ENCODE measurements at regions not wholly inside any gene's neighbourhood (a gene's known extent, or its start where the extent isn't known, plus 50 kb on each side); places are given as distances from the start of the nearest gene placed in this dataset.

DNA sequence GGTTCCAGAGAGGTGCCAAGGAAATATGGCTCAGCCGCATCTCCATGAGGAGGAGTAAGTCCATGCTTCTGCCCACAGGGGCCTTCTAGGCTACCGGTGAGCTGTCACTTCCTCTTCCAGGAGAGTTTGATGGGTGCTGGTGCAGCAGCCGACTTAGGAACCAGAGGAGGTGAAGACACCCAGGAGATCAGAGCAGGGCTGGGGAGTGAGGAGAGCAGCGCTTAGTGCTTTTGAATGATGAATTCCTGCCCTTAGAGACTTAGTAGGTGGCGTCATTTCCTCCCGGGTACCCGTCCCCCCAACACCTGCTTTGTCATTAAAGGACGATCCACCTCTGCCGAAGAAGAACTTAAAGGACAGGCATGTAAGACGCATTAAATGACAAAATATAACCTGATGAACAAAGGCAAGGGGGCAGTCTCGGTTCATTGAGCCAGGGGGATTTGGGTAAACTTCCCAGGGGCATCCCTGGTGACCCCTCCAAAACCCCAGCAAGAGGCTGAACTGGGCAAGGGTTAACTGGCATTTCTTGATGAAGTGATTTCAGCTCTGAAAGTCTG is 67.6 kb downstream of the HES1 start:
- Histone ChIP-seq H3K4me3 (peak overlapping the region in 3 of 4 donors; percentile 38 to 50 (median 38)), H3K27me3 (no peaks in the 10 kb centered on the region), H3K4me1 (peaks cover 0 to 11% (median 0%) of the 10 kb centered on the region in 4 donors), H3K9me3 (no peaks in the 10 kb centered on the region), H3K27ac (no peak overlapping the region), H3K36me3 (no peaks in the 10 kb centered on the region)
- TF ChIP-seq CTCF (IDR thresholded peaks at IDR 0.05) (no peak), POLR2A (IDR thresholded peaks at IDR 0.05) (no peak)
- no peak for DNase-seq

DNA sequence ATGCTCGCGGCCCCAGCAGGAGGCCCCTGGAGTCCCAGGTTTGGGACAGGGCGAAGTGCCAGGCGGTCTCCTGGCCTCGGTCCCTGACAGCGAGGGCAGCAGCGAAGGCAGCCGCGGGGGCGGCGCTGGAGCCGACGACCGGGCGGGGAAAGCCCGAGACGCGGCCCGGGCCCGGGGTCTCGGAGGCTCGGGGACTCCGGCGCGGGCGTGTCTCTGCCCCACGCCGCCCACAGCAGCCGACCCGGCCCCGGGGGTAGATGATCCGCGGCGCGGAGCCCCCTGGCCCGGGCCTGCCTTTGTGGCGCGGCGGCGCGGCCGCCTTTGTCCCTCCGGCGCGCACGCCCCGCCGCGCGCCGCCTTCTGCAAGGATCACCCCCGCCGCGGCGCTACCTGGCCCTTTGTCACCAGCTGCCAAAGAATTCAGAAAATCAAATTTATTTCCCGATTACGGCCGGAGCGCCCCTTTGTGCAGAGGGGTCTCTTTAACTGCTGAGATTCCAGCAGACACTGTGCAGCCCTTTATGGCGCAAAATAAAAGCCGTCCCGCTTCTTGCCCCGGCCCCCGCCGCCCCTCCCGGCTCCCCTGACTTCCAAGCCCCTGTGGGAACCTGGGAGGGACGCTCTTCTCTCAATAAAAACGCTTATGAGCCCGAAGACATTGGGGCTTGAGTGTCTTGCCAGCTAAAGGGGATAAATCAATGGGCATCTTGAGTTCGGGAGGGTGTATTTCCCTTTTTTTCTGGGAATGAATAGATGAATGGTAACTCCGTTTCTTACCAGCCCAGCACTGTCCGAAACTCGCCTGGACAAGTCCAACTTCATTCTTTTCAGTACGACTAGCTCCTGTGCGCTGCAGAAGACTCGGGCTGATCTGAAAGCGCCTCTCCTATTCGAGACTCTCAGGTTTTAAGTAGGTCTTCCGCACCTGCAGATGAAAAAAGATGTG is 68.4 kb downstream of the HES1 start:
- TF ChIP-seq POLR2A (IDR thresholded peaks at IDR 0.05) (no peak), CTCF (IDR thresholded peaks at IDR 0.05) (no peak)
- Histone ChIP-seq H3K27me3 (no peaks in the 10 kb centered on the region), H3K27ac (no peak overlapping the region), H3K4me3 (peak overlapping the region in 3 of 4 donors; percentile 38 to 50 (median 38)), H3K4me1 (peaks cover 0 to 11% (median 0%) of the 10 kb centered on the region in 4 donors), H3K36me3 (no peaks in the 10 kb centered on the region), H3K9me3 (no peaks in the 10 kb centered on the region)
- no peak for DNase-seq

GRCh38 chr3:194205675-194206133 is 69.8 kb downstream of the HES1 start:
- Histone ChIP-seq H3K4me3 (no peak overlapping the region), H3K9me3 (no peaks in the 10 kb centered on the region), H3K27ac (peak overlapping the region in 1 of 4 donors; percentile 19), H3K27me3 (no peaks in the 10 kb centered on the region), H3K4me1 (peaks cover 0 to 11% (median 0%) of the 10 kb centered on the region in 4 donors), H3K36me3 (no peaks in the 10 kb centered on the region)
- TF ChIP-seq CTCF (IDR thresholded peaks at IDR 0.05) (no peak), POLR2A (IDR thresholded peaks at IDR 0.05) (no peak)
- no peak for DNase-seq

DNA sequence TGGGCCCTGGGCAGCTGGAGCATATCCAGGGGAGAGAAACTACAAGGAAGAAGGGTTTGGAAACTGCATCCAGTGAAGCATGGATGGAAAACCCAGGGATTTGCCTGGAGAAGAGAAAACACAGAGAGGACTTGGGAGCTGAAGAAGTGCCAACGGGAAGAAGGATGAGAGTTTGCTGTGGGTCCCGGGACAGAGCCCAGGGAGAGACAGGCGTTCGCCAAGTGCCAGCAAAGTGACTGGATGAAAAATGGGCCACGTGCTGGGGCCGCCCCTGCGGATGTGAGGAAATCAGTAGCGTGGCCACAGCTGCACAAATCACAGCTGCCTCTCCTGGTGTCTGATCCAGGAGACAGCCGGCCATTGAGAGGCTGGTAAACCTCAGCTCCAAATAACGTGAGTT is 70.4 kb downstream of the HES1 start:
- Histone ChIP-seq H3K9me3 (no peaks in the 10 kb centered on the region), H3K36me3 (no peaks in the 10 kb centered on the region), H3K27ac (peak overlapping the region in 1 of 4 donors; percentile 19), H3K4me3 (no peak overlapping the region), H3K27me3 (no peaks in the 10 kb centered on the region), H3K4me1 (peaks cover 0 to 11% (median 0%) of the 10 kb centered on the region in 4 donors)
- no peak for TF ChIP-seq CTCF (IDR thresholded peaks at IDR 0.05)
- no peak for TF ChIP-seq POLR2A (IDR thresholded peaks at IDR 0.05)
- peak in 2 of 3 donors; percentile 19 to 62 for DNase-seq

- Histone ChIP-seq H3K9me3 (no peaks in the 10 kb centered on the region), H3K27me3 (no peaks in the 10 kb centered on the region), H3K36me3 (no peaks in the 10 kb centered on the region), H3K27ac (no peak overlapping the region), H3K4me3 (no peak overlapping the region), H3K4me1 (peaks cover 0 to 9% (median 0%) of the 10 kb centered on the region in 4 donors)
- TF ChIP-seq CTCF (IDR thresholded peaks at IDR 0.05) = no peak
- TF ChIP-seq POLR2A (IDR thresholded peaks at IDR 0.05) = no peak
- DNase-seq = no peak
These were observed 72.8 kb downstream of the HES1 start for GRCh38 chr3:194208709-194209108.
